NCI-H524 (cell line): ENCODE measurements at regions not wholly inside any gene's neighbourhood (a gene's known extent, or its start where the extent isn't known, plus 50 kb on each side); places are given as distances from the start of the nearest gene placed in this dataset.

Experiments used
- DNase-seq, 2 experiments: peaks; one replicate each; lab custom pipeline; 2025; lab: John Stamatoyannopoulos, UW

DNA sequence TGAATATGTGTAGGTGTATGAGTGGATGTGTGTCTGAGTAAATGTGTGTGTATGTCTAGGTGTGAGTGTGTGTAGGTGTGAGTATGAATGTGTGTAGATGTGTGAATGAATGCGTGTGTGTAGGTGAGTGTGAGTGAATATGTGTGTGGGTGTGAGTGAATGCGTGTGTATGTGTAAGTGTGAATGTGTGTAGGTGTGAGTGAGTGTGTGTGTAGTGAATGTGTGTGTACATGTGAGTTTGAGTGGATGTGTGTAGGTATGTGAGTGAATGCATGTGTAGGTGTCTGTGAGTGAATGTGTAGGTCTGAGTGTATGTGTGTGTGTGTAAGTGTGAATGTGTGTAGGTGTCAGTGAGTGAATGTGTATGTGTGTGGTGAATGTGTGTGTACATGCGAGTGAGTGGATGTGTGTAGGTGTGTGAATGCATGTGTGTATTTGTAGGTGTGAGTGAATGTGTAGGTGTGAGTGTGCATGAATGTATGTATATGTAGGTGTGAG, 201.0 kb upstream of the ZNF536 start:
- no peak for DNase-seq

DNA sequence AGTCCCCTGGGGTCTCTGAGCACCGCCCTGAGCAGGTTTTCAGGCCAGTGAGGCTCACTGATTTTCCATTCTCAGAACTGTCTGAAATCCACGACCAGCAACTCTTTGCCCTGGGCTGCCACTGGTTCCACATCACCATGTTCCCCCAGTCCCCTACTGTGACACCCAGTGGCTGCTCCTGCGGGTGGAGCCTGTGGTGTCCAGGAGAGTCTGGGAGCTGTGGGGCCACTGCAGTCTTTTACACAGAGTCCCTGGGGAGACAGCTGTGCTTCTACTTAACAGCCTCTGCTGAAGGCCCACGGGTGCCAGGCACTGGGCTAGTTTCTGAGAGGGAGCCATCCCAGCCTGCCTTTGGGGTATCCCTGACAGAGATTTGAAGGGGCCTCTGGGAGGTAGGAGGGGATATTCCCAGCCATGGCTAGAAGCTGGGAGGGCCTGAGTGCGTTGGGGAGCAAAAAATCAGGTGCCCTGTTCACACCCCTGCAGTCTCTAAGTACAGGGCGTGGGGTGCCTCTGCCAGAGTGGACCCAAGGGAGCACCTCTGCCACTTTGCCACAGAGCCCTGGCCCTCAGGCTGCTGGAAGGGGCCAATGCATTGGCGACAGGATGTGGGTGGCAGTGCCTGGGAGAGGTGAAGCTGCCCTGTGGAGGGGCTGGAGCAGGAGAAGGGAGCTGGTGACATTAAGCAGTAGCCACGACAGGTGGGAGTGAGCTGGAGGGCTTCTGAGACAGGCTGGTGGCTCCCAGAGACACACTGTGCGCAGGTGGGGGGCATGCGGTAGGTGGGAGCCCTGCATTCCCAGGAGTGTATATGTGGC, 200.2 kb upstream of the ZNF536 start:
- DNase-seq: no peak

DNA sequence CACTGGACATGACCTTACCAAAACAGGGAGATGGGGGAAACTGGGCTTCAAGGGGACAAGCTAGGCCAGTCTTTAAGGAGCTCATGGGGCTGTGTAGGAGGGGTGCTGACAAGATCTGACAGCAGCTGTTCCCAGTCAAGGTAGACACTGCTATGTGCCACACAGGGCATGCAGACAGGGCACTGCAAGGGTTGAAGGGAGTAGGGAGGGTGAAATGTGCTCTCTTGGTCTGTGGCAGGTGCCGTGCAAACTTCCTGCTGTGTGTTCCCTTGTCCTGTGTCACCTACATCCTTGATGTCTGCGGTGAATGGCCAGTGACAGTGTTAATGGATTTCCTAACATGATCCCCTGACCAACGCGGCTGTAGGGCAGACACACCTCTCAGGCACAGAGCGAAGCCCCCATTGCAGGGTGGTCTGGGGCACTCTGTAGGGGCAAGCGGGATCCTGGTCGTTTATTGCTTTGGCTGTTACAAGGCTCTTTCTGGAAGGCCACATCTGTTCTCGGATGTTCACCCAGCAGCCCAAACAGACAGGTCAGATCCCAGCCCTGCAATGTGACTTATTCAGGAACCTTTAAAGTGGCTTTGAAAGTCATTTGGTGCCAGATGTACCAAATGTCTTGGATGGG, 199.5 kb upstream of the ZNF536 start:
- no peak for DNase-seq

DNA sequence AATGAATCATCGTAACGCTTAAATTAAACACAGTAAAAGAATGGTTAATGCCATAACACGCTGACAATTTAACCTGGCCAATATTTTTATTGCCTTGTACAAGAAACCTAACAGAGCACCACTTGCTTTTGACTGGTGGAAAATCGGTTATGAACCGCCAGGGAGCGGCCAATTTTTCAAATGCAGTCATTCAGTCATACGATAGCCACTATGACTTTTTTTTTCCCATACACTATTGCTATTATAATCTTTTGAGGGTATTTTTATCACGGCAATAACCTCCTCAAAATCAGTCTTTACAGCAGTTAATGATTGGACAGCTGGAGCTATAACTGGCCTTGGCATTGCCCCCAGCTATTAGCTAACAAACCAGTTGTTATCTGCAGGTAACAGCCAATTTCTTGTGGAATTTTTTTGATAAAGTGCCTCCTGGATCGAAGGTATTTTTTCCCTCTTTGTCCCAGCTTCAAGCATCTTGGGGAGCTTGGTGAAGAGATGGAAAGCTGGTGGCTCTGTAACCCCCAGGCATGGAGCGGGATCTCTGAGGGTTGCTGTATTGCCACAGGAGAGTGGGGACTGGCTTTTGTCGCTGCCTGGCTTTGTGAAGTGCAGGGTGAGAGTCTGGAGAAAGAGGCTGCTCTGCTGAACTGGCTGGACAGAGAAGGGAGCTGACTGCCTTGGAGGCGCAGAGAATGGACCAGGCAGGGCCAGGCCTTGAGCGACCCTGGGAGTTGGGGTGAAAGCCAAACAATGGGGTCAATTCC, 198.4 kb upstream of the ZNF536 start:
- DNase-seq: no peak

DNA sequence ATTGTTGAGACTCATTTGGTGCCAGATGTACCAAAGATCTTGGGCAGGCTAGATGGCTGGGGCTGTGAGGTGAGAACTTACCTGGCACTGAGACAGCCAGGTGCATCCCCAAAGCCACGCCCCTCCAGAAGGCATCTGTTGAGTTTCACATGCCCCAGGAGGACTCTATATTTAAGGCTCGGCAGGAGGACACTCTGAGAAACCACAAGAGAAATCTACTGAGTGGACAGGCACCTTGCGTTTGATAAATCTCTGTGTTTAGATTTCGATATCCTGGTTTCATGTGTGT, 197.9 kb upstream of the ZNF536 start:
- DNase-seq: no peak

DNA sequence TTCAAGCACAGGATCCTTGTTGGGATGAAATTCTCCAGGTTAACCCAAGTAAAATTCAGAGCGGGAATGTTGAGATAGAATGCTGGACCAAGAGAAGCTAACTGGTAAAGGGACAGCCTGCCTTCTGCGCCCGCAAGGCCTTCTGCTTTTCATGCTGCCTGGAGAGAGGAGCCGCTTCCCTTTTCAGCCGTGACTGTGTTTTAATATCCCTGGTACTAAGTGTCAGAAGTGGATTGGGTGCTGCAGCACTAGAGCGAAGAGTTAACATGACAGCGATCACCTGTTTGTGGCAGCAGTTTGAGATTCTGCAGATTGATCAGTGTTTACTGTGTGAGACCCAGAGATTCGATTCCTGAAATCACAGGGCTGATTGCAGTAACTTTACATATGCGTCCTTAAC, 197.4 kb upstream of the ZNF536 start:
- no peak for DNase-seq

DNA sequence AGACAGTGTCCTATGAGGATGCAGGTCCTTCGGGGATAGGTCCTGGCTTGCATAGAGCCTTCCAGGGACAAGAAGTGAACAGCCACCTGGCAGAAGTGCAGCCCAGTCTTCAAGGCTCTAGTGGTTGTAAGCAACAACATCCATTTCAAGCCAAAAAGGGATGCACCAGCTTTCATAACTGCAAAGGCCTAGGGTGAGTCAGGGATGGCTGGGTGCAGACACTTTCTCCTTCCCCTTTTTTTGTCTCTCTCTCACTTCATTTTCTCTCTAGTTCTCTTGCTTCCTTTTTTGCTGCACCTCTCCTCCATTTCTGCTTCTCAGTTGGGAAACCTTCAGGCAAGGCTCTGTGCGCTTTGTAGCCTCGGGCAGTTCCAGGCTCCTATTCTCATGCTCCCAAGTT, 196.2 kb upstream of the ZNF536 start:
- DNase-seq: no peak

DNA sequence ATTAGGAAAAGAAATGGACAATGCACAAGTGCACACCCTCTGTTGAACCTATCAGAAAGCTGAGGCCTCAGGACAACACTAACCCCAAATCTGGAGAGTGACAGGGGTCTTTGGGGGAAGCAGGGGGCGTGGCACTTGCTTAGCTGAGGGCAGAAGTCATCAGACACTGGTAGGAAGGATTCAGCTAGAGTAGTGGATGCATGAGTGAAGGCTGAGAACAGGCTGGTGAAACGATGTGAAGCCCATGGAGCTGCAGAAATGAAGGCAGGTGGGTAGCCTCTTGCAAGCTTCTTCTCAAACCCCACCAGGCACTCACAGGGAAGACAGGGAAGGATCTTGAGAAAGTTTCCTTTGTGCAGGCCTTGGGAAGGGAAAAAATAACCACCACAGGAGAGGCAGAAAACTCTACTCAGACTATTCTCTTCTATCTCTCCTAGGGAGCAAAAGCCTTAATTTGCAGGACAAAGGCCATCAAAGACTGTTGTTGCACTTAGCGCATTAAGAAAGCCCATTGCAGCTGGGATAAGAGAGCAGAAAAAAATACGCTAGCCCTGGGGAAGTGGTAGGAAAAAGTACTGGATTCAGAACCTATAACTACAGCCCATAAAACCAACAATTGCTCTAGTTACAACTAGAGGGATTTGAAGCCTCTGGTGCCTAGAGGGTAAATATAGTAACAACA, 193.3 kb upstream of the ZNF536 start:
- no peak for DNase-seq

DNA sequence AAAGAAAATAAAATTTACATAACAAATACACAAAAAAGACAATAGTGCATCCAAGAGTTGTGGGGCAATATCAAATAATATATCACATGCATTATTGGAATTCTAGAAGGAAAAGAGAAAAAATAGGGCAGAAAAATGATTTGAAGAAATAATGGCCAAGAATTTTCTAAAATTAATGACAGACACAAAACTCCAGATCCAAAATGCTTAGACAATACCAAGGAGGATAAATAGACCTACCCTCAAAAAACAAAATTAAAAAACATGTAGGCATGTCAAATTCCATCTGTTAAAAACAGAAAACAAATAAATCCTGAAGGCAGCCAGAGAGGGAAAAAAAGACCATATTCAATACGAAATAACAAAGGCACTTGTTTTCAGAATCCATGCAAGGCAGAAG, 191.5 kb upstream of the ZNF536 start:
- no peak for DNase-seq

DNA sequence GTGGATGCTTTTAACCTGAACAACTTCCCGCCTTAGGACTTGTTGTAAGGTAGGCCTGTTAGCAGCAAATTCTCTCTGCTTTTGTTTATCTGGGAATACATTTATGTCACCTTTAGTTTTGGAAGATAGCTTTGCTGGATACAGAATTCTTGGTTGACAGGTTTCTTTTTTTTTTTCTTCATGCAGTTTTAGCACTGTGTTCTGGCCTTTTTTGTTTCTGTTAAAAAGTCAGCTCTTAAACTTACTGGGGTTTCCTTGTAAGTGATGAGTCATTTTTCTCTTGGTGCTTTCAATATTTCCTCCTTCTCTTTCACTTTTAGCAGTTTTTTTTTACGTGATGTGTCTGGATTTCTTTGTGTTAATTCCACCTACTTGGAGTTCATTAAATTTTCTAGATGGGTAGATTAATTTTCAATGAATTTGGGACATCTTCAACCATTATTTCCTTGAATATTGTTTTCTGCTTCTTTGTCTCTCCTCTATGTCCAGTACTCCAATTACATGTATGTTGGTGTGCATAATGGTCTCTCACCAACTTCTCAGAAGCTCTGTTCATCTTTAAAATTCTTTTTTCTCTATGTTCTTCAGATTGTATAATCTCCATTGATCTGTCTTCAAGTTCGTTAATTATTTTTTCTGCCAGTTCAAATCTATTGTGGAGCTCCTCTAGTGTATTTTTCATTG, 188.2 kb upstream of the ZNF536 start:
- DNase-seq: no peak

DNA sequence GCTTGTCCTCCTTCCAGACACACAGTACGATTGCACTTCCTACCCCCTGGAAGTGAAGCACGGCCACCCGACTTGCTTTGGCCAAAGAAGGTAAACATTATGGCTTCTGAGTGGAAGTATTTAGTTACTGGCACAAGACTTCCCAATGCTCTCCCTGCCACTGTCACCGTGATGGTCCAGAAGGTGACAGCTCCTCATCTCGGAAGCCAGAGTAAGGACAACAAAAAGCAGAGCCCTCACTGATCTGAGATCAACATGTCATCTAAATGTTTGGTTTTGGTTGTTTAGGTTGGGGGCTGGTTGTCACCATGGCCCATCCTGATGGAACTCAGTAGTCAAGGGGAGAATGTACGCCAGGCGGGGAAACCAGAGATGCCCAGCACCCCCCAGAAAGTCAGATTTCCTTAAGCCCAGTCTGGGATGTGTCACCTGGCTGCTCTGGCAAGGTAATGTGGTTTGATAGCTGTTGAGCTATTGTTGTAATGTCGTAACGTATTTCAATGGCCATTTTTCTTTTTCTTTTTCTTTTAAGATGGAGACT, 170.1 kb upstream of the ZNF536 start:
- no peak for DNase-seq

DNA sequence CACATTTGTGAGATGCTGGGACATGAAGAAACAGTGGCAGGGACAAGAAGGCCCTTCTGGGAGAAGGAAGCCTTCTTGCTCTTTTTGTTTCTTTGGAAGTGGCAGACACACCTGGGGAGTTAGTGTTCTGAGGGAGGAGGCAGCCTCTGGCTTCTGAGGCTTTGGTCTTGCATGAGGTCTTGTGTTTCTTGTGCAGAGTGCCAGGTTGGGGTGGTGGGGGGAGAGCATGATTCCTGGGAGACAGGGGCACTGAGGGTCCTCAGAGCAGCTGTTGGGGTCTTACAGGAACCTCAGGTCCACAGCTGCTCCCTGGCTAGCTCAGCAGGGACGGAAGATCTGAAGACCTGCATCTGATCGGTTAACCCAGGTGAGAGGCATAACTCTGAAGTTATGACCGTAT, 167.5 kb upstream of the ZNF536 start:
- DNase-seq: no peak

DNA sequence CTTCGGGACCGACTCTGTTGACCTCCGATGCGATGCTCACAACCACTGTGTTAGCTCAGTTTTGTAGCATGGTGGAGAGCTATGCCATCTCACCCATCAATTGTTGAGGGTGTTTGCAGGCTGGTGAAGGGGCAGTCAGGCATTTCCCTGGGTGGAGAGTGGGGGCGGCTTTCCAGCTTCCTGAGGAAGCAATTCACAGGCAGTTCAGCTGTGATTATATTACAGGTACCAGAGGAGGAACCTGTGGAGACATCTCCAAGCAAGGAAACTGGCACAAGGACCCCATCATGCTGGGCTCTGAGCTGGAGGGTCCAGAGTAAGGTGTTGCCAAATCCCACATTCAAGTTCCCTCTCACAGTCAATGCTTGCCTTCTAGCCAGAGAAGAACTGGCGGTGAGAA, 166.0 kb upstream of the ZNF536 start:
- no peak for DNase-seq

DNA sequence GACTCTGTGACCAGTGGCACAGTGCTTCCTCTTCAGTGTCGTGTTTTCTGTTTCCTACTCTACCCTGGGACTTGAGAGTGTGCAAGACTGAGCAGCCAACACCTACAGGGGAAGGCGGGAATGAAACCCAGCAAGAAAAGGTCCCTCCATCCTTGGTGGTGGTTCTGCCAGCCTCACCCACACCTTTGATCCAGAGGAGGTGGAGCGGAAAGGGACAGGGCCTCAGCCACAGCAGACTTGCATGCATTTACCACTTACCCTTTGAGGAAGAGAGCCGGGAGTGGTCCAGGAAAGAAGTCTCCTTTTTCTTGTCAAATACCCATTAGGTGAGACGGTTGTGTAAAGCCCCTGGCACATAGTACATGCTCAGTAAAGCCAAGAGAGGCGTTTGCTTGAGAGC, 164.8 kb upstream of the ZNF536 start:
- no peak for DNase-seq

DNA sequence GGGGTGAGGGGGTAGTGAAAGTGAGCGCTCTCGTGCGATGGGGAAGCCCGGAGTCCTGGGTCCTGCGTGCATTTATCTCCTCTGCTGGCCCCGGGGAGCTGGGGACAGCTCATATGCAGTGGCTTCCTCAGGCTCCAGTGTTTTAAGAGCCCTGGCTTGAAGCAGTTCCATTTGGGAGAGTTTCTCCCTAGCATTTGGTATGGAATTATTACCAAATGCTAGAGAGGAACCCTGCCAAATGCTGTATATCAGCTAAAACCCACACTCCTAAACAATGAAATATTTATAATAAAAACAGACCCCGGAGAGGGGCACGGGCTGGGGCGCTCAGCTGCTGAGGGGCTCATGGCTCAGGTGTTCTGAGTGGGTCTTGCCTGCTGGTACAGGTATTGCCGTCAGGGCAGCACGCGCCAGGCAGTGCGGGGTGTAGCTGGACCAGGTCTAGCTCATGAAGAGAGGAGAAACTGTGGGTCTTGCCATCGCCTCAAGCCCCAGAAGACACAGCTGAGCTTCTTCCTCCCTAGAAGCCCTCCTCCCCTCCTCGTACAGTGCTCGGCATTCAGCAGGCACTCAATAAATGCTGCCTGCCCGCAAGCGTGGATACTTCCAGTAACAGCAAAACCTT, 163.6 kb upstream of the ZNF536 start:
- no peak for DNase-seq

DNA sequence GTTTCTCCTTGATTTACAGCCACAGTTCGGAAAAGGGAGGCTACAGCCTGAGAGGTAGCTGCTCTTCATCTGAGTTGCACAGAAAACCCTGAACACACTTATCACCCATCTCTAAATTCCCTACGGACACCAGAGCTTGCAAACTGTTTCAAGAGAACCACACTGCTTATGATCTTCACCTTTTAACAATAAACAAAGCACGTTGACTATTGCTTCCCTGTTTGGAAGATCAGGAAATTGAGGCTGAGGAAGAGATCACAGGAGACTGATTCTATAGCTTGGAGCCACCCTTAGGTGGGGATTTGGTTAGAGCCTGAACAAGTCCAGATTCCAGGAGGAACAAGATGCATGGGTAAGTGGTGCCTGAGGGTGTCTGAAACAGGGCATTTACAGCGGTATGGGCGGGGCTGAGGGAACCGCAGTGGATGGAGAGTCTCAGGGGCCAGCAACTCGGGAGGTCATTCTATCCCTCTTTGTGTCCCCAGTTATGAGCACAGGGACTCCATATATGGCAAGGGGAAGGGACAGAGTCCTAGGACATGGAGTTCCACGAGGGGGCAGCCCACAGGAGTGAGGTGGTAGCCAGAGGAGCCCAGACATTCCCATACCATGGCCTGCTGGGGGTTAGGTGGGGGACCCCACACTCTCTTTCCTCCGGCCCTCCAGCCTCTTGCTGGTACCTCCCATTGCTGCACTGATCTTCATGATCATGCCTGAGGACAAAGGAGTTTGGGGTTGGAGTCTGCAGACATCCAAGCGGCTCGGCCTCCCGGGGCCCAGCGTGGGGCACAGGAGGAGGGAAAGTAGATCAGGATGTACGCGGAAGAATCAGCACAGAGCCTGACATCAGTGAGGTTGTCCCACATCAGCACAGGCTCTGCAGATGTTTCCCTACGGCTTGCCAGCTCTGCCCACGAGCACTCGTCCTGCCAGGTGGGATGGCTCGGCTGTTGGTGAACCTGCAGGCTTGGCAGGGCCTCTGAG, 162.3 kb upstream of the ZNF536 start:
- no peak for DNase-seq

DNA sequence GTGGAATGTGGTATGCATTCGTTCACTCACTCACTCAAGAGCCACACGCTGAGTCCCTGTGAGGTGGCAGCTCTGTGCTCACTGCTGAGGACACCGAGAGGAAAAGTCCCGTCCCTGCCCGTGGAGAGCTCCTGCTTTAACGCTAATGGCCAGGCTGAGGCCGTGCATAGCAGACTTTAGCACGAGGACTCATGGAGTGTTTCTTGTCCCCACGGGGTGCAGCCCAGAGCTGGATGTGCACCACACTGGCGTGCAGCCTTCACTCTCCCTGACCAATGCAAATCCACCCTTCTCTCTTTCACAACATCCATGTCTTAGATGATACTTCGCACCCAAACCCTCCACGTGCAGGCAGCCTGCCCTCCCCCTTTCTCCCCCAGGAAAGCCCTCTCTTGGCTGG, 159.6 kb upstream of the ZNF536 start:
- no peak for DNase-seq

DNA sequence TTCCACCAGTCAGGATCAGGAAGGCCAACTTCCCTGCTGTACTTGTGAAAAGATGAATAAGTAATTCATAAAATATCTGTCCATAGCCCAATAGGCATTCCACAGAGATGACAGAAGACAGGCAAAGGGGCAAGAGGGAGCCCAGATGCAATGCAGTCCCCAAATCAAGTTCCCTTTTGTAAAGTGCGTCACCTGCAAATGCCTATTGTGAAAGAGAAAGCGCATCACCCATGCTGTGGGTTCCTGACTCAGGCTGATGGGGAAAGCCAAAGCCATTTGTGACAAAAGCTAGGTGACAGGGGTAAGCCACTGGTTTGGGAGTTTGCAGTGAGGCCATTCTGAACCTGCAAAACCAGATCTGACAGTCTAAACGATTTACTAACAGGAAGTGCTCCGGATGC, 157.5 kb upstream of the ZNF536 start:
- DNase-seq: no peak

DNA sequence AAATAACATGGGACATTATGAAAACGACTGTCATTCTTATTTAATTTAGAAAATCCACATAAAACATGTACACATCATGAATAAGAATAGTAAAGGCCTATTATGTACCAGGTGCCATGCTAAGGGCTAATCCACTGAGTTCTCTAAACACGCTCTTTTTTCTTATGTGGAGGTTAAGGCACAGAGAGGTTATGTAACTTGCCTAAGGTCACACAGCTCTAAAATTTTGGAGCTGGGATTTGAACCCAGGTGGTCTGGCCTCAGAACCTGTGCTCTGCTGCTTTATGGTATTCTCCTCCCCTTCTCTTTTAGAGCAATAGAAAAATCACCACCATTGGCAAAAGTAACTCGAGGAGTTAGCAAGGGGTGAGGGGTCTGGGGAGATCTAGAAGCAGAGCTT, 156.9 kb upstream of the ZNF536 start:
- DNase-seq: no peak

DNA sequence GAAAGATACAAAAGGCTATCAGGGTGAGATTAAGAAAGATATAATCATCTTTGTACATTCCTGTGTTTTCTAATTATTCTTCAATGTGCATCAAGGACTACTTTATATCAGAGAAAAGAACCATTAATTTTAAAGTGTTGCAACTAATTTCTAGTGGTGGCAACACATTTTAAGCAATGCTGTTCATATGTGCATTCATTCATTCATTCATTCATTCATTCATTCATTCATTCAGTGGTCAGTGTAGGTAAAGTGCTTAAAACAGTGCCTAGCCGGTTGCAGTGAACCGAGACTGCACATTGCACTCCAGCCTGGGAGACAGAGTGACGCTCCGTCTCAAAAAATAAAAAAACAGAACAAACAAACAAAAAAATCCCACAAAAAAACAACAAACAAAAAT, 155.7 kb upstream of the ZNF536 start:
- no peak for DNase-seq
